Activated naive CD8-positive, alpha-beta T cell treated with anti-CD3 and anti-CD28 coated beads, Interleukin-2, amount 50 U/mL, for 24 hours (primary cell): ENCODE measurements at regions not wholly inside any gene's neighbourhood (a gene's known extent, or its start where the extent isn't known, plus 50 kb on each side); places are given as distances from the start of the nearest gene placed in this dataset.

Source experiments
- ATAC-seq: fragments of 150-1000 bp; cut with Tn5 transposase; one replicate; pipeline ENCODE4 v1.10.0; 2021
- DNase-seq: peaks from one replicate; pipeline ENCODE4 v3.0.0; 2021
- H3K27ac Mint-ChIP-seq: one replicate; pipeline ENCODE4 v1.8.0; 2021; ENCODE audit warnings: mild to moderate bottlenecking, mixed read lengths
- H3K27me3 Mint-ChIP-seq: one replicate; pipeline ENCODE4 v1.8.0; 2021; ENCODE audit warnings: mixed read lengths
- H3K36me3 Mint-ChIP-seq: one replicate; pipeline ENCODE4 v1.8.0; 2021; ENCODE audit warnings: low read depth, mixed read lengths
- H3K4me1 Mint-ChIP-seq: one replicate; pipeline ENCODE4 v1.8.0; 2021; ENCODE audit warnings: mixed read lengths
- H3K4me3 Mint-ChIP-seq: one replicate; pipeline ENCODE4 v1.8.0; 2021; ENCODE audit warnings: mild to moderate bottlenecking, moderate library complexity, mixed read lengths
- H3K9me3 Mint-ChIP-seq: one replicate; pipeline ENCODE4 v1.8.0; 2021; ENCODE audit warnings: mixed read lengths

DNA sequence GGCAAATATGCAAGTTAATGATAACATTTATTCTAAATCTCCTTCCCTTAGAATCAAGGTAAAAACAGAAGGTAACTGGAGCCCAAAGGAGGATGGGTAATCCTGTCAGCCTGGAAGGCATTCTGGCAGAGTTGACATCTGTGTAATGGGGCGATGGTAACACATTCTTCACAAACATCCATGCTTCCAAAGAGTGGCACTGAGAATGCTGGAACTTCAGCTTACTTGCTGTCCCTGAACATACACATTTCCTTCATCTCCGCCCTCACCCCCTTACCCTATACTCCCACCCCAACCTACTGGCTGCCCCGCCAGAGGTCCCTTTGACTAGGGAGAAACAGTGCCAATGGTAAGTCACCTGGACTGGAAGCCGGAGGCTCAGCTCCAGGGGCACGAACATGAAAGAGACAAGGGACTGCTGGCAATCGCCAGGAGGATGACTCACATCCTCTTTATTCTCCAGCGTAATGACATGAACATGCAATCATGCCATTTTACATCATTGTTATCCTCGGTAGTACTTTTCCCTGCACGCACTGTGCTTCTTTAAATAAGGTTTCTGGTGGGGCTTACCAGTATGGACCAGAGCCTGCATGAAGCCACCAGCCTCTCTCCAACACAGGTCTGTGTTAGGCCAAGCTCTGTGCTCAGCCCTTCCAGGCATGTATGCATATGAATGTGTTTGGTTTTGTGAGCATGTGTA lies 694.2 kb upstream of the TENM3 start:
- Mint-ChIP-seq H3K4me3 (no peak overlapping the region), H3K4me1 (no peaks in the 10 kb centered on the region), H3K27ac (no peak overlapping the region), H3K36me3 (no peaks in the 10 kb centered on the region), H3K27me3 (no peaks in the 10 kb centered on the region), H3K9me3 (peaks cover 9% of the 10 kb centered on the region)
- DNase-seq: no peak
- ATAC-seq: no peak

DNA sequence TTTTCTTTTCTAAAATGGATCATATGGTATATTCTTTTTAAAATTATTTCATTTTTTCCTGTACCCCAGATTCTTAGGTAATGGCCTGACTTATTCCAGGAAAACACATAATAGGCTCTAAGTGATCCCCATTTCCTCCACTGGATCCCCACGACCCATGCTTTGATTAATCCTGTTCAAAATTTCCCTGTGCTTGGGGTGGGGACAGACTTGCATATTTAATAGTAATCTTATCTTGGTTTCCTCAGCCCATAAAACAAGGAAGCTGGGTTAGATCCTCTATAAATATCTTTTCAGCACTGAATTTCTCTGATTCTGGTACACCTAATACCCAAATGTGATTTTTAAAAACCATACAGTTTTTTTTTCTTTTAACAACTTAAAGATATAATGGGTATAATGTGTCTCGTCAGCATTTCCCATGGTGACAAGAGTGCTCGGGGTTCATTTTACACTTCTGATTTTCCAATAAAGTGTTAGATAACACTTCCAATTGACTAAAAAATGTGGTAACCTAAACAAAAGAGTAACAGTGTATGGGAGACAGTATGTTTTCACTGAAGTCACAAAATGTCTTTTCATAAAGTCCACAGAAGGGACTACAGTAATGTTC lies 693.5 kb upstream of the TENM3 start:
- no peaks in the 10 kb centered on the region for H3K36me3 Mint-ChIP-seq
- H3K9me3 Mint-ChIP-seq: peaks cover 9% of the 10 kb centered on the region
- ATAC-seq (no peak), DNase-seq (no peak)
- H3K27ac Mint-ChIP-seq: no peak overlapping the region
- H3K27me3 Mint-ChIP-seq: no peaks in the 10 kb centered on the region
- H3K4me3 Mint-ChIP-seq: no peak overlapping the region
- no peaks in the 10 kb centered on the region for H3K4me1 Mint-ChIP-seq

DNA sequence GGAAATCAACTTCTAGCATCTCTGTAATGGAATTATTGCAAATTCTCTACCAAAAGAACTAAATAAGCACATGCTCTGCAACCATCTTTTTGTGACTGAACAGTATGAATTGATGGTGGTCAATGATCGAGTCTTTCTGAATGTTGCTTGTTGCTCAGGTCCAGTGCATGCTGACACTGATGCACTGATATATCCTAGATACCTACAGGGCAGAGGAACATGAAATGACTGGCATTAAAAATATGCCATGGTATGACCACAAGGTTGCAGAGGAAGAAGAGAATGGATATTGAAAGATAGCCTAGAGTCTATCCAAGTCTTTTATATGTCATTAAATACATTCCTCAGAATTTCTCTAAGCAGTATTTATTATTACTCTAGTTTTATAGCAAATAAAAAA lies 692.8 kb upstream of the TENM3 start:
- Mint-ChIP-seq H3K4me3 (no peak overlapping the region), H3K4me1 (no peaks in the 10 kb centered on the region), H3K36me3 (no peaks in the 10 kb centered on the region), H3K9me3 (peaks cover 9% of the 10 kb centered on the region), H3K27ac (no peak overlapping the region), H3K27me3 (no peaks in the 10 kb centered on the region)
- DNase-seq: no peak
- no peak for ATAC-seq

DNA sequence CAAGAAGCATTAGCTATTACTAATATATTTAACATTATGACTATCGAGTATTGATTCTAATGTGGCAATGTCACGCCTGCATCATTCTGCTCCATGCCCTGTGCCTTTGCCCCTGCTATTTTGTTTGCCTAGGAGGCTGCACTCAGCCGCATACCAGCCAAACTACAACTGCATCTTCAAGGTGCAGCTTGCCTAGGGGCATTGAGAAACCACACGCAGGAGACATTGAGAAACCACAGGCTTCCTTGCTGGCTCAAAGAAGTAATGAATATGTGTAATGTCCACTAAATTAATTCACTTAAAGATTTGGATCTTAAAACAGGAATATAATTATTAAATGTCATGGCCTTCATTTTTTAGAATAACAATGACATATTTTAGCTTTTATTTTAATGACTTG lies 683.6 kb upstream of the TENM3 start:
- Mint-ChIP-seq H3K4me3 (no peak overlapping the region), H3K27ac (no peak overlapping the region), H3K4me1 (no peaks in the 10 kb centered on the region), H3K36me3 (no peaks in the 10 kb centered on the region), H3K9me3 (no peaks in the 10 kb centered on the region), H3K27me3 (no peaks in the 10 kb centered on the region)
- DNase-seq (no peak), ATAC-seq (no peak)

DNA sequence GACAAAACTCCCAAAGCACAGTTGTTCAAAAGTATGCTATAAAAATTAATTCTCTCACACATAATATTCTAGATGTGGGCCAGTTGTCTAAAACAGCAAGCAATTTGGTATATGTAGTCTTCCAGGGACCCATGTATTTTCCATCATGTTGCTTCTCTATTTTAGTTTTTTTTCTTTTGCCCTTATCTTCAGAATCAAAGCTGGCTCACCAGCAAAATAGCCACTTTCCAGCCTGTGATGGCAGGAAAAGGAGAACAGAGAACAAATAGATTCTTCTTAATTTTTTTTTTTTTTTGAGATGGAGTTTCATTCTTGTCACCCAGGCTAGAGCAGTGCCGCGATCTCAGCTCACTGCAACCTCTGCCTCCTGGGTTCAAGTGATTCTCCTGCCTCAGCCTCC lies 680.8 kb upstream of the TENM3 start:
- H3K4me1 Mint-ChIP-seq: no peaks in the 10 kb centered on the region
- ATAC-seq (no peak), DNase-seq (no peak)
- H3K9me3 Mint-ChIP-seq: no peaks in the 10 kb centered on the region
- H3K27ac Mint-ChIP-seq: no peak overlapping the region
- no peaks in the 10 kb centered on the region for H3K36me3 Mint-ChIP-seq
- no peaks in the 10 kb centered on the region for H3K27me3 Mint-ChIP-seq
- H3K4me3 Mint-ChIP-seq: no peak overlapping the region

DNA sequence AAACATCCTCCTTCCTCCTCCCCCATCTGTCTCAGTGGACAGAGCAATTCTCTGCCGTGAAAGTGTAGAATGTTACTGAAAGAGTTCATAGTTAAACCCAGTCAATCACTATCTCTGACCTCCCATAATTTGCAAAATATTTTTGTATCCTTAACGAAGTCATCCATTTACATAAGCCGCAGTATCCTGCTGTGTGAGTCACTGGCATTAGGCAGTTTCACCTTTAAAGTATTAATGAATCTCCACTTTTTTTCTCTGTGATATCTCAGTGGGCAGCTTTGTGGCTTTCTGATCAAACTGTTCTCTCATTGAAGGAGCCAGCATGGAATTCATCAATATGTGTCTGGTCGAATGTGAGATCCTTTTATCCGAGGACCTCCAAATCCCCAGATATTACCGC lies 678.6 kb upstream of the TENM3 start:
- Mint-ChIP-seq H3K4me1 (no peaks in the 10 kb centered on the region), H3K36me3 (no peaks in the 10 kb centered on the region), H3K9me3 (no peaks in the 10 kb centered on the region), H3K4me3 (no peak overlapping the region), H3K27me3 (no peaks in the 10 kb centered on the region), H3K27ac (no peak overlapping the region)
- DNase-seq (no peak), ATAC-seq (no peak)

DNA sequence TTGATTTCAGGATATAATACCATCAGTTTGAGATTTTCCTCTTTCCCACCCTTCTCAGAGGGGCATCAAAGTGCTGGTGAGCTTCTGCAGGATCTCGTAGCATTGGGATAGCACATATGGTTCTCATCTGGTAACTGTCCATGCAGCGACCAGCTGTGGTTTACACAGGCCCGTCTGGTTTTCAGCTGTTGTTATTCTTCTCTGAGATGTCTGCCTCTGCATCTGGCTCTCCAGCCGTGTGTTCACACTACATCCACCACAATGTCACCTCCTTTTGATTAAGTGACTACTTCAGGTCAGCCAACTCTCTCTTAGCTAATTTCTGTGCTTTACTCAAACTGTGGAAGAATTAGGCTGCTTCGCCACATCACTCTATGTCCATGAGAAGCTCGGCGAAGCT lies 676.7 kb upstream of the TENM3 start:
- H3K27ac Mint-ChIP-seq: no peak overlapping the region
- ATAC-seq (no peak), DNase-seq (no peak)
- no peaks in the 10 kb centered on the region for H3K36me3 Mint-ChIP-seq
- H3K27me3 Mint-ChIP-seq: no peaks in the 10 kb centered on the region
- H3K4me1 Mint-ChIP-seq: no peaks in the 10 kb centered on the region
- H3K4me3 Mint-ChIP-seq: no peak overlapping the region
- H3K9me3 Mint-ChIP-seq: no peaks in the 10 kb centered on the region

DNA sequence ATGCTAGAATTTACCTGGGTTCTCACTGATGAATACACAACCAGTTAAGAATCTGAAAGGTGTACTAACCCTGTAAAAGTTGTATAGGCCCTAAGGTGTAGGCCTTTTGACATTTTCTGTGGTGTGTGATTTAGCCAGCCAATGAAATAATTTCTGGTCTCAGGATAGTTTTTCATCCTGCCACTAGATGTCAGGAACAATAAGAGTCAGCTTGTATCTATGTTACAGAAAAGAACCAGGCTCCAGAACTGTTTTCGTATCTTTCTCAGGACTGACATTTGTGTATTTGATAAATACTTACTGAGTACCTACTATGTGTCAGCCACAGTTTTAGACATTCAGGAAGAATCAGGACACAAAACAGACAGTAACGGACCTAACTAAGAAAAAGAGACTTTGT lies 673.6 kb upstream of the TENM3 start:
- Mint-ChIP-seq H3K9me3 (no peaks in the 10 kb centered on the region), H3K4me1 (no peaks in the 10 kb centered on the region), H3K27me3 (no peaks in the 10 kb centered on the region), H3K27ac (no peak overlapping the region), H3K4me3 (no peak overlapping the region), H3K36me3 (no peaks in the 10 kb centered on the region)
- ATAC-seq (no peak), DNase-seq (no peak)

DNA sequence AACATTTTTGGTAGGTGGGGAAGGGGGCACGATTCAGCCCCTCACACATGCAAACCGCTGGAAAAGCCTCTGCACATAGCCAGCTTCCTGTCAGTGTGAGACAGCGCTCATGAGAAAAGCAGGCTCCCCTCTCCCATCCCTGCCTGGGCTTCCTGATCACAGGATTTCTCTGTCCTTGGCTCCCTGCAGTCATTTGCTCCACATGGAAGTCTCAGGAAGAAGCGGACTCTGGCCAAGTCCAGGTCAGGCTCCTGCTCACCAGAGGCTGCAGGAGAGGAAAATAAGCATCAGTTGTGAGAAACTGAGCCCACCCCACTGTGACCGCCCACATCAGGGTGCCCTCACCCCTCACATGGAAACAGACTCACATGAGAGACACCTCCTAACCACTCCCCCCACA lies 664.3 kb upstream of the TENM3 start:
- ATAC-seq (no peak), DNase-seq (no peak)
- H3K27me3 Mint-ChIP-seq: no peaks in the 10 kb centered on the region
- peaks cover 4% of the 10 kb centered on the region for H3K9me3 Mint-ChIP-seq
- no peak overlapping the region for H3K27ac Mint-ChIP-seq
- H3K4me3 Mint-ChIP-seq: no peak overlapping the region
- no peaks in the 10 kb centered on the region for H3K4me1 Mint-ChIP-seq
- H3K36me3 Mint-ChIP-seq: no peaks in the 10 kb centered on the region

DNA sequence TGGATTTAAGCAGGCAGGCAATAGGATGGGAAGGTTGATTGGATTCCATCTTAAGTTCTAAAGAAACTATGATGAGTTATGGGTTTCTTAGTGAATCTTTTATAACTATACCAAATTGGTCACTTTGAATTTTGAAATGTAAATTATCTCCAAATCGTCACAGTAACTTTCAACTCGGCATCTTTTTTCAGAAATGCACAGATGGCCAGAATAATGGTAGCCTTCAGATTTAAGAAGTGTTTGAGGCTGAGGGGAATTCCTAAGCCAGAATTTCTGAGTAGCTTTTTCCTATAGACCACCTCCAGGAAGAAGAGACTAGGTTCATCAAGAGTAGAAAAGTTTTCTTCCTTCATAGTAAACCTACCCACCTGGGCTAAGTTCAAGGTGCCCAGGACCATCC lies 663.7 kb upstream of the TENM3 start:
- no peaks in the 10 kb centered on the region for H3K27me3 Mint-ChIP-seq
- H3K36me3 Mint-ChIP-seq: no peaks in the 10 kb centered on the region
- DNase-seq (no peak), ATAC-seq (no peak)
- peaks cover 4% of the 10 kb centered on the region for H3K9me3 Mint-ChIP-seq
- no peaks in the 10 kb centered on the region for H3K4me1 Mint-ChIP-seq
- no peak overlapping the region for H3K27ac Mint-ChIP-seq
- no peak overlapping the region for H3K4me3 Mint-ChIP-seq

DNA sequence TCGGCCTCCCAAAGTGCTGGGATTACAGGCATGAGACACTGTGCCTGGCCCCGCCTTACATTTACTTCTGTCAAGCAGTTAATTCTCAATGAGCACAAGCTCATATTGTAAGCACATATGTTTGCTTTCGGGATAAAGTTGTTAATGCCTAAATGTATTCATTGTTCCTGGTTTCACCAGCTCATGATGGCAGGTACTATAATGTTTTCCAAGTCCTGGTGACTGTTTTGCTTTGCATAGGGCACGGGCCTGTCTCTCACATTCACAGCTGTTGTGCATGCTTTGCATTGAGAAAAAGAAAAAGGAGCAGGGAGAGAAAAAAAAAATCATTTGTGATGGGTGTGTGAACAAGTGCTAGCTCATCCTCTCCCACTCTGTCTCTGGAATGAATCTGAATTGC lies 661.2 kb upstream of the TENM3 start:
- Mint-ChIP-seq H3K9me3 (peaks cover 7% of the 10 kb centered on the region), H3K27ac (no peak overlapping the region), H3K4me1 (no peaks in the 10 kb centered on the region), H3K27me3 (no peaks in the 10 kb centered on the region), H3K36me3 (no peaks in the 10 kb centered on the region), H3K4me3 (no peak overlapping the region)
- ATAC-seq (no peak), DNase-seq (no peak)

DNA sequence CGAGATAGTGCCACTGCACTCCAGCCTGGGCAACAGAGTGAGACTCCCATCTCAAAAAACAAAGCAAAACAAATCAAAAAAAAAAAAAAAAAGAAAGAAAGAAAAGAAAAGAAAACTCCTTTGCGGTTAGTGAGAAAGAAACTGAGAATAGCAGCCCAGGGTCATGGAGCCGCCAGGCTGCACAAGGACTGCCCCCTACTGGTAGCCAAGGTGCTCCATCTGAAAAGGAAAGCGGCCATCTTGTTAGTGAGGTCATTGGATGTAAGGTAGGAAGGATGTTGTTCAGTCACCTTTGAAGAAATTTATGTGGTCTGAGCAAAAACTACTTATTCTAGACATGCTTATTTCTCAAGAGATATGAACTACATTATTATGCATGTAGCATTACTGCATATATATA lies 660.6 kb upstream of the TENM3 start:
- Mint-ChIP-seq H3K27me3 (no peaks in the 10 kb centered on the region), H3K4me1 (no peaks in the 10 kb centered on the region), H3K36me3 (no peaks in the 10 kb centered on the region), H3K9me3 (peaks cover 9% of the 10 kb centered on the region), H3K4me3 (no peak overlapping the region), H3K27ac (no peak overlapping the region)
- DNase-seq (no peak), ATAC-seq (no peak)

DNA sequence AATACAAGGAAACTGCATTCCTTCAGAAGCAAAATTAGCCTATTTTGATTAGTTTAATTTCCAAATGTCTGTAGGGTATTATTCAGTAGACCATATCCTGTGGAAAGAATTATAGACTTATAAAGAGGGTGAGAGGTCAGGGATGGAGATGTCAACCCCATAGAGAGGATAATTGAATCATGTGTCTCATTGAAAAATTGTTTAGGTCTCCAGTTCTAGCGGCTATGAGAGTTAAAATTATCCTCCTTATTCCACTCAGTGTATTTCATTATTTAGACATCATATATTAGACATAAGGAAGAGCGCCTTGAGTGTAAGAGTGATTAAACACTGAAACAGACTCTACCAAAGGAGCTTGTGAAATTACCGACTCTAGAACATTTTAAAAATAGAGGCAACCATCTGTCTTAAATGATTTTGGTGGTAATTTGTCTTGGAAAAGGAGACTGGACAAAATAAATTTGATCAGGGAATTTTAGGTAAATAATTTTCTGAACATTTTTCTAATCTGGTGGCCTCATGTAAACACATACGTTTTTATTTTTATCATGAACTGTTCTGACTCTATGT lies 654.4 kb upstream of the TENM3 start:
- Mint-ChIP-seq H3K4me1 (no peaks in the 10 kb centered on the region), H3K27ac (no peak overlapping the region), H3K27me3 (no peaks in the 10 kb centered on the region), H3K9me3 (peaks cover 25% of the 10 kb centered on the region), H3K4me3 (no peak overlapping the region), H3K36me3 (no peaks in the 10 kb centered on the region)
- ATAC-seq (no peak), DNase-seq (no peak)

DNA sequence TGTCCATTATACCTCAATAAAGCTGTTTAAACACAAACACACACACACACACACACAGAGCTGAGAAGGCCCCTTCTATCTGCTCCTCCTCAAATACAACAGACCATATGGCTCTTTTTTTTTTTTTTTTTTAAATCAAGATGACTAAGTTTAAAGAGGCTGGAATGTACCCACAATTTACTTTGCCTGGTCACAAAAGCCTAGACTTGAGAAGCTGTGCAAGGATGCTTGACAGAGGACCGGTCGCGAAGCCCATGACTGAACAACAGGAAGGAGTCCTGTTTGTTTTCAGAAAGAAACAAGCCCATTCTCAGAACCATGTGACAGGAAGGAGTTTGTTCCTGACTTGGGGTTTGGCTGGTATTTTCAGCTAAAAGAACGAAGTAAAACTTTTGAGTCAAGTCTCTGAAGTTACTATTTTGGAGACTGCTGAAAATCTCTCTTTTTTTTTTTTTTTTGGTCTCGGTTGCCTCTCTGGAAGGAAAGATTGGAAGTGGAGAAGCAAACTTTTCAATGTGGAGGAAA lies 650.9 kb upstream of the TENM3 start:
- DNase-seq: no peak
- Mint-ChIP-seq H3K4me1 (no peaks in the 10 kb centered on the region), H3K4me3 (no peak overlapping the region), H3K9me3 (peaks cover 25% of the 10 kb centered on the region), H3K27ac (no peak overlapping the region), H3K27me3 (no peaks in the 10 kb centered on the region), H3K36me3 (no peaks in the 10 kb centered on the region)
- no peak for ATAC-seq

DNA sequence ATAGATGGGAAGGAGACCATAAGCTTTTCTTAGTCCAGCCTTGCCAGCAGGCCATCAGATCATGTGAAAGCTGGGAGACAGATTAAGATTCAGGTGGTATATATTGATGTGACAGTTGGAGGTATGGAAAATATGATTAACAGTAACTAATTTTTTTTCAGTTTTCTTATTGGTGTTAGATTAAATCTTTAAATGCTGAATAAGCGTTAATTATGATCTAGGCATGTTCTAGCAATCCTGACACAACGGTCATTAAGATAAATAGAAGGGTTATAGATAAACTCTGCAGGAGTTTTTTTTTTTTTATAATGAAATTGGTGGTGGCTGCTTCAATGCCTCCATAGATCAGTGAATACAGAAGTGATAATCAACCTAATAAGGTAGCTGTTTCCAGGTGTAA lies 649.5 kb upstream of the TENM3 start:
- no peaks in the 10 kb centered on the region for H3K36me3 Mint-ChIP-seq

More for the DNA sequence above, 649.5 kb upstream of the TENM3 start:
- ATAC-seq (no peak), DNase-seq (no peak)
- Mint-ChIP-seq H3K9me3 (peaks cover 20% of the 10 kb centered on the region), H3K27me3 (no peaks in the 10 kb centered on the region), H3K27ac (no peak overlapping the region), H3K4me3 (no peak overlapping the region), H3K4me1 (no peaks in the 10 kb centered on the region)
